Duodenal mucosa (tissue), 2 donors: ENCODE measurements at regions not wholly inside any gene's neighbourhood (a gene's known extent, or its start where the extent isn't known, plus 50 kb on each side); places are given as distances from the start of the nearest gene placed in this dataset.

ENCODE experiments used
- H3K27ac ChIP-seq: one replicate; pipeline ENCODE4 v1.7.0; 2013; ENCODE audit warnings: low read depth, low read length
- H3K27me3 ChIP-seq, 2 donors: one replicate each; pipeline ENCODE4 v1.7.0; 2013; ENCODE audit warnings: low read length in 2 of 2, control low read depth in 1 of 2; ENCODE audit not compliant: insufficient read depth in 2 of 2, control insufficient read depth in 1 of 2
- H3K36me3 ChIP-seq, 2 donors: one replicate each; pipeline ENCODE4 v1.7.0; 2013; ENCODE audit warnings: low read length in 2 of 2, control low read depth in 1 of 2; ENCODE audit not compliant: insufficient read depth in 2 of 2, control insufficient read depth in 1 of 2
- H3K4me1 ChIP-seq, 2 donors: one replicate each; pipeline ENCODE4 v1.7.0; 2013; ENCODE audit warnings: low read length in 2 of 2, control low read depth in 1 of 2; ENCODE audit not compliant: insufficient read depth in 2 of 2, control insufficient read depth in 1 of 2
- H3K4me3 ChIP-seq, 2 donors: one replicate each; pipeline ENCODE4 v1.7.0; 2013; ENCODE audit warnings: low read length in 2 of 2, low read depth in 1 of 2
- H3K9ac ChIP-seq, 2 donors: one replicate each; pipeline ENCODE4 v1.7.0; 2013; ENCODE audit warnings: low read length in 2 of 2, low read depth in 1 of 2
- H3K9me3 ChIP-seq, 2 donors: one replicate each; pipeline ENCODE4 v1.7.0; 2013; ENCODE audit warnings: low read length in 2 of 2, control low read depth in 1 of 2; ENCODE audit not compliant: control insufficient read depth in 1 of 2

GRCh38 chr15:39506146-39506545, 74.7 kb upstream of the THBS1 start:
- no peak overlapping the region for H3K27ac ChIP-seq
- no peaks in the 10 kb centered on the region for H3K9me3 ChIP-seq
- no peak overlapping the region for H3K9ac ChIP-seq

DNA sequence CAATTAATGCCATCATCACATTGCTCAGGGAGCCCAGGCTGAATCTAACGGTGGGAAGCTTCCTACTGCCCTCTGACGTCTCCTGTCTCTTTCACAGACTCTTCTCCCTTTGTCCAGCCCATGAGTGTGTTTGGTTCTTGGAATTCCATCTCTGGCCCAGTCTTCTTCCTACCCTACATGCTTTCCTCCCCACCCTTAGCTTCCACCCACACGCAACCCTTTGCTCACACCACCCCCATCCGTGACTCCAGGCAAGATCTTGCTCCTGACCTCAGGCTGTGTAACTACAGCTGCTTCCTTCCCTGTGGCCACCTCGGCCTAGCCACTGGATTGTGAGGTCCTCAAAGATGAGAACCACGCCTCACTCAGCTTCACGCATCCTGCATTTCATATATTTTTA, 72.3 kb upstream of the THBS1 start:
- Histone ChIP-seq H3K36me3 (no peaks in the 10 kb centered on the region), H3K9me3 (no peaks in the 10 kb centered on the region), H3K4me1 (peaks cover 0 to 5% of the 10 kb centered on the region in 2 donors), H3K27me3 (no peaks in the 10 kb centered on the region), H3K9ac (no peak overlapping the region), H3K4me3 (no peak overlapping the region), H3K27ac (no peak overlapping the region)

More at GRCh38 chr15:39506146-39506545, 74.7 kb upstream of the THBS1 start:
- no peaks in the 10 kb centered on the region for H3K27me3 ChIP-seq
- H3K4me3 ChIP-seq, result no peak overlapping the region
- no peaks in the 10 kb centered on the region for H3K36me3 ChIP-seq
- H3K4me1 ChIP-seq, result no peaks in the 10 kb centered on the region

GRCh38 chr15:39510001-39510701, 70.7 kb upstream of the THBS1 start:
- H3K27me3 ChIP-seq, result no peaks in the 10 kb centered on the region
- no peaks in the 10 kb centered on the region for H3K36me3 ChIP-seq
- H3K4me1 ChIP-seq, result peaks cover 0 to 5% of the 10 kb centered on the region in 2 donors
- peaks cover 2 to 8% of the 10 kb centered on the region in 2 donors for H3K9me3 ChIP-seq
- H3K9ac ChIP-seq, result no peak overlapping the region
- no peak overlapping the region for H3K27ac ChIP-seq
- H3K4me3 ChIP-seq, result no peak overlapping the region

- H3K27me3 ChIP-seq, result no peaks in the 10 kb centered on the region
These were observed 69.6 kb upstream of the THBS1 start for GRCh38 chr15:39511000-39511915.

GRCh38 chr15:39511916-39512260, 69.0 kb upstream of the THBS1 start:
- H3K36me3 ChIP-seq, result no peaks in the 10 kb centered on the region
- no peak overlapping the region for H3K4me3 ChIP-seq
- H3K9me3 ChIP-seq, result peaks cover 2 to 9% of the 10 kb centered on the region in 2 donors
- peaks cover 0 to 5% of the 10 kb centered on the region in 2 donors for H3K4me1 ChIP-seq
- no peak overlapping the region for H3K27ac ChIP-seq
- H3K27me3 ChIP-seq, result no peaks in the 10 kb centered on the region
- no peak overlapping the region for H3K9ac ChIP-seq

More at GRCh38 chr15:39511000-39511915, 69.6 kb upstream of the THBS1 start:
- H3K9ac ChIP-seq, result no peak overlapping the region
- H3K9me3 ChIP-seq, result peaks cover 2 to 9% of the 10 kb centered on the region in 2 donors
- no peaks in the 10 kb centered on the region for H3K36me3 ChIP-seq
- H3K27ac ChIP-seq, result no peak overlapping the region
- H3K4me1 ChIP-seq, result peaks cover 0 to 5% of the 10 kb centered on the region in 2 donors
- H3K4me3 ChIP-seq, result no peak overlapping the region

- Histone ChIP-seq H3K9ac (no peak overlapping the region), H3K4me1 (peaks cover 0 to 5% of the 10 kb centered on the region in 2 donors), H3K27ac (no peak overlapping the region), H3K9me3 (peaks cover 2 to 9% of the 10 kb centered on the region in 2 donors), H3K27me3 (no peaks in the 10 kb centered on the region), H3K36me3 (no peaks in the 10 kb centered on the region), H3K4me3 (no peak overlapping the region)
These were observed 68.2 kb upstream of the THBS1 start for GRCh38 chr15:39512643-39513042.

- no peak overlapping the region for H3K27ac ChIP-seq
- no peaks in the 10 kb centered on the region for H3K36me3 ChIP-seq
- H3K9me3 ChIP-seq, result peaks cover 2 to 9% of the 10 kb centered on the region in 2 donors
- H3K27me3 ChIP-seq, result no peaks in the 10 kb centered on the region
- peaks cover 0 to 5% of the 10 kb centered on the region in 2 donors for H3K4me1 ChIP-seq
- no peak overlapping the region for H3K9ac ChIP-seq
- H3K4me3 ChIP-seq, result no peak overlapping the region
These were observed 66.9 kb upstream of the THBS1 start for GRCh38 chr15:39513936-39514335.

- Histone ChIP-seq H3K36me3 (no peaks in the 10 kb centered on the region), H3K27me3 (no peaks in the 10 kb centered on the region), H3K9ac (no peak overlapping the region), H3K9me3 (peaks cover 2 to 9% of the 10 kb centered on the region in 2 donors), H3K27ac (no peak overlapping the region), H3K4me1 (peaks cover 0 to 5% of the 10 kb centered on the region in 2 donors), H3K4me3 (no peak overlapping the region)
These were observed 65.9 kb upstream of the THBS1 start for GRCh38 chr15:39514933-39515332.

- Histone ChIP-seq H3K4me1 (peaks cover 0 to 5% of the 10 kb centered on the region in 2 donors), H3K4me3 (no peak overlapping the region), H3K27ac (no peak overlapping the region), H3K9me3 (peaks cover 2 to 9% of the 10 kb centered on the region in 2 donors), H3K36me3 (no peaks in the 10 kb centered on the region), H3K9ac (no peak overlapping the region), H3K27me3 (no peaks in the 10 kb centered on the region)
These were observed 65.1 kb upstream of the THBS1 start for GRCh38 chr15:39515765-39516164.
